Muscle of leg (tissue), 3 donors: ENCODE measurements at regions not wholly inside any gene's neighbourhood (a gene's known extent, or its start where the extent isn't known, plus 50 kb on each side); places are given as distances from the start of the nearest gene placed in this dataset.

Experiments
- DNase-seq: peaks from one replicate; pipeline ENCODE4 v3.0.0; 2013
- H3K27ac ChIP-seq: one replicate; pipeline ENCODE4 v1.5.1; 2013; ENCODE audit warnings: mild to moderate bottlenecking, low read length, control low read depth
- H3K27me3 ChIP-seq: one replicate; pipeline ENCODE4 v1.6.1; 2013; ENCODE audit warnings: low read length; ENCODE audit not compliant: control insufficient read depth, insufficient read depth
- H3K36me3 ChIP-seq: one replicate; pipeline ENCODE4 v1.6.1; 2013; ENCODE audit warnings: low read length; ENCODE audit not compliant: control insufficient read depth, insufficient read depth
- H3K4me1 ChIP-seq: one replicate; pipeline ENCODE4 v1.6.1; 2013; ENCODE audit warnings: low read length; ENCODE audit not compliant: control insufficient read depth, insufficient read depth
- H3K4me3 ChIP-seq: one replicate; pipeline ENCODE4 v1.5.1; 2013; ENCODE audit warnings: low read length, control low read depth
- H3K9me3 ChIP-seq: replicated peaks from 2 replicates; pipeline ENCODE4 v1.6.1; 2013; ENCODE audit warnings: low read depth, low read length; ENCODE audit not compliant: control insufficient read depth
- WGBS: methylation state at CpG from one replicate; pipeline ENCODE4 v1.1.5; 2013; ENCODE audit warnings: missing lambda C conversion rate; ENCODE audit not compliant: insufficient coverage; 5-methylcytosine and 5-hydroxymethylcytosine counted together

DNA sequence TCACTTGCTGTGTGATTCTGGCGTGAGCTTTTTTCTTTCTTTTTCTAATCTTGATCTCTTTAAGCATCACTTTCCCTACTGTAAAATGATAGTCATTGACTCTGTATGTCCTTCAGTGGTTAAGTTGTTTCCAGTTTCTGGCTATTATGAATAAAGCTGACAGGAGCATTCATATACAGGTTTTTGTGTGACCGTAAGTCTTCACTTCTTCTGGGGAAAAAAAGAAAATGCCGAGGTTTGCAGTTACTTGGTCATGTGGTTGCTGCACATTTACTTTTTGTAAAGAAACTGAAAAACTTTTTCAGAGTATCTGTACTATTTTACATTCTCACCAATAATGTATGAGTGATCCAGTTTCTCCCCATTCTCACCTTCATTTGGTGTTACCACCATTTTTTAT lies 247.4 kb upstream of the RBMS3 start:
- WGBS = no CpG with 5 or more reads among the region's 3 CpGs

DNA sequence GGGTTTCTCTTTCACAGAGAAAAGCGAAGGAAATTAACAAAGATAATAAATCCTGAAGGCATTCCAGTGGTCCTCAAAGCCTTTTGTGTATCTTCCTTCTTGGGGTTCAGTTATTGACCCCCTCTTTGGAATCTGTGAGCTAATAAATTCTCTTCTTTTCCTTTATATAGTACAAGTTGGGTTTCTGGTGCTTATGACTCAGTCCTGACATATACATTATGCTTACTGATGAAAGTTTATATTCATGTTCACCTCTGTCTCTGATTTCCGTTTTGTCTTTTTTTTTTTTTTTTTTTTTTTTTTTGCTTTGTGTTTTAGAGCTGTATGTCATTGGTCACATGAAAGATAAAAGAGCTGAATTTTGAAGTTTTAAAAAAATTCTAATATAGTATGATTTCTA lies 230.7 kb upstream of the RBMS3 start:
- no peaks in the 10 kb centered on the region for H3K9me3 ChIP-seq
- no peaks in the 10 kb centered on the region for H3K4me1 ChIP-seq
- H3K27me3 ChIP-seq = no peaks in the 10 kb centered on the region
- no peak overlapping the region for H3K4me3 ChIP-seq
- WGBS = no CpG with 5 or more reads among the region's 2 CpGs
- no peak overlapping the region for H3K27ac ChIP-seq
- no peak for DNase-seq
- no peaks in the 10 kb centered on the region for H3K36me3 ChIP-seq

More for the DNA sequence above, 247.4 kb upstream of the RBMS3 start:
- H3K4me1 ChIP-seq = no peaks in the 10 kb centered on the region
- no peak for DNase-seq
- H3K9me3 ChIP-seq = no peaks in the 10 kb centered on the region
- H3K27ac ChIP-seq = no peak overlapping the region
- H3K27me3 ChIP-seq = no peaks in the 10 kb centered on the region
- no peak overlapping the region for H3K4me3 ChIP-seq
- H3K36me3 ChIP-seq = no peaks in the 10 kb centered on the region

- no peak for DNase-seq
- Histone ChIP-seq H3K36me3 (no peaks in the 10 kb centered on the region), H3K4me3 (no peak overlapping the region), H3K27me3 (no peaks in the 10 kb centered on the region), H3K9me3 (peaks cover 14% of the 10 kb centered on the region), H3K27ac (no peak overlapping the region), H3K4me1 (no peaks in the 10 kb centered on the region)
Observed at GRCh38 chr3:29057326-29057725, 223.5 kb upstream of the RBMS3 start.

GRCh38 chr3:29064085-29064484 lies 216.8 kb upstream of the RBMS3 start:
- peak overlapping the region; percentile 43 for H3K27ac ChIP-seq
- H3K9me3 ChIP-seq = no peaks in the 10 kb centered on the region
- no peaks in the 10 kb centered on the region for H3K27me3 ChIP-seq
- peak; percentile 42 for DNase-seq
- no peaks in the 10 kb centered on the region for H3K36me3 ChIP-seq
- no peak overlapping the region for H3K4me3 ChIP-seq
- no CpG with 5 or more reads among the region's 1 CpG for WGBS
- peaks cover 3% of the 10 kb centered on the region for H3K4me1 ChIP-seq

DNA sequence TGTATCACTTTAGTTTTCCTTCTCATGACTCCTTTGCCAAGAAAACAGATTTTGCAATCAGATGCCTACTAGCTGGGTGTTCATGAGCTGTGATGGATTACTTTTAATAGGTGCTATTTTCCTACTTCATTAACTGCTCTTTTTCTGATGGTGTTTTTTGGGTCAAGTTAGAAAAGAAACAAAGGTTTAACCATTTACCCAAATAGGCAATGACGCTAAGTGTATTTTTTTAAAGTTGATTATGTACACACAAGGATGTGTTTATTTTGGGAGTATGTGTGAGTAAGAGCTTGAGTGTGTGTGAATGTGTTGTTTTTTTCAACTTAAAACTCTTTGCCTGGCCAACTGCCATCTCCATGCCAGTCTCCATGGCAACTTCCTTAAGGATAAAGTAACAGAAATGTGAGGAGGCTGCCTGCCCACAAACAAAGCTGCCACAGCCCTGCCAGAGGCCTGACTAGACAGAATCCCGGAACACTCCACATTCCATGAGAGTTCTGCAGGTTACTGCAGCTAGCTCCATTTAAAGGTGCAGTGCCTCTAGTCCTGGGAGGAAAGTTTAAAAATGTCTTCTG lies 215.6 kb upstream of the RBMS3 start:
- Histone ChIP-seq H3K4me3 (no peak overlapping the region), H3K9me3 (no peaks in the 10 kb centered on the region), H3K27me3 (no peaks in the 10 kb centered on the region), H3K27ac (peak overlapping the region; percentile 53), H3K36me3 (no peaks in the 10 kb centered on the region), H3K4me1 (peaks cover 3% of the 10 kb centered on the region)
- DNase-seq = peak; percentile 89
- WGBS = no CpG with 5 or more reads among the region's 2 CpGs

- H3K27ac ChIP-seq = no peak overlapping the region
- H3K27me3 ChIP-seq = no peaks in the 10 kb centered on the region
- peaks cover 3% of the 10 kb centered on the region for H3K4me1 ChIP-seq
- 100% methylated on average over 1 of the region's 4 CpGs for WGBS
- no peak overlapping the region for H3K4me3 ChIP-seq
- DNase-seq = no peak
- H3K36me3 ChIP-seq = no peaks in the 10 kb centered on the region
- H3K9me3 ChIP-seq = peaks cover 2% of the 10 kb centered on the region
Observed at GRCh38 chr3:29067007-29067406, 213.9 kb upstream of the RBMS3 start.

DNA sequence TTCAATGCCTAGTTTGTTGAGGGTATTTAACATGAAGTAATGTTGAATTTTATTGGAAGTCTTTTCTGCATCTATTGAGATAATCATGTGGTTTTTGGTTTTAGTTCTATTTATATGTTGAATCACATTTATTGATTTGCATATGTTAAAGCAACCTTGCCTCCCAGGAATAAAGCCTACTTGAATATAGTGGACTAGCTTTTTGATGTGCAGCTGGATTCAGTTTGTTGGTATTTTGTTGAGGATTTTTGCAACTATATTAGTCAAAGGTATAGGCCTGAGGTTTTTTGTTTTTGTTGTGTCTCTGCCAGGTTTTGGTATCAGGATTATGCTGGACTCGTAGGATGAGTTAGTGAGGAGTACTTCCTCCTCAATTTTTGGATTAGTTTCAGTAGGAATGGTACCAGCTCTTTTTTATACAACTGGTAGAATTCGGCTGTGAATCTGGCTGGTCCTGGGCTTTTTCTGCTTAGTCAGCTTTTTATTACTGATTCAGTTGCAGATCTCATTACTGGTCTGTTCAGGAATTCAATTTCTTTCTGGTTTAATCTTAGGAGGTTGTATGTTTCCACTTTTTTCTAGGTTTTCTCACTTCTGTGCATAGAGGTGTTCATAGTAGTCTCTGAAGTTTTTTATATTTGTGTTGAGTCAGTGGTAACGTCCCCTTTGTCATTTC lies 209.8 kb upstream of the RBMS3 start:
- Histone ChIP-seq H3K27ac (no peak overlapping the region), H3K4me3 (no peak overlapping the region), H3K9me3 (peaks cover 5% of the 10 kb centered on the region), H3K36me3 (no peaks in the 10 kb centered on the region), H3K27me3 (no peaks in the 10 kb centered on the region), H3K4me1 (no peaks in the 10 kb centered on the region)
- no peak for DNase-seq
- 100% methylated on average over 1 of the region's 3 CpGs for WGBS

DNA sequence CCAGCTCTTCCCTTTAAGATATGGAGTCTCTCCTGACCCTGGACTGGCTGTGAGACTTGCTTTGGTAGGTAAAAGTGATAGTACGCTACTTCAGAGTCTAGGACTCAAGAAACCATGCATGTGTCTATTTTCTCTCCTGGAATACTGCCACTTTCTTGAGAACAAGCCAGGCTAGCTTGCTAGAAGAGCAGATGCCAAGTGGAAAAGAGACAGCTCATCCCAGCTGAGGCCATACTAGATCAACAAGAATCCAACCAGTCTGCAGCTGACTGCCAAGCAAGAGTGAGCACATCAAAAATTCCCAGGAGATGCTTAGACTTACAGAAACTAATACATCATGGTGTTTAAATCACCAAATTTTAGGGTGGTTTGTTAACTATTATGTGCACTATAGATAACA lies 208.3 kb upstream of the RBMS3 start:
- Histone ChIP-seq H3K27ac (peak overlapping the region; percentile 20), H3K4me1 (no peaks in the 10 kb centered on the region), H3K9me3 (peaks cover 5% of the 10 kb centered on the region), H3K27me3 (no peaks in the 10 kb centered on the region), H3K4me3 (no peak overlapping the region), H3K36me3 (no peaks in the 10 kb centered on the region)
- peak; percentile 61 for DNase-seq
- WGBS = no CpG with 5 or more reads among the region's 1 CpG

GRCh38 chr3:29077356-29077755 lies 203.5 kb upstream of the RBMS3 start:
- no peak overlapping the region for H3K4me3 ChIP-seq
- DNase-seq = no peak
- no peaks in the 10 kb centered on the region for H3K4me1 ChIP-seq
- peaks cover 2% of the 10 kb centered on the region for H3K9me3 ChIP-seq
- H3K27ac ChIP-seq = no peak overlapping the region
- H3K27me3 ChIP-seq = no peaks in the 10 kb centered on the region
- no peaks in the 10 kb centered on the region for H3K36me3 ChIP-seq
- no CpG with 5 or more reads among the region's 2 CpGs for WGBS

GRCh38 chr3:29079358-29079757 lies 201.5 kb upstream of the RBMS3 start:
- Histone ChIP-seq H3K4me1 (no peaks in the 10 kb centered on the region), H3K36me3 (no peaks in the 10 kb centered on the region), H3K9me3 (no peaks in the 10 kb centered on the region), H3K27ac (no peak overlapping the region), H3K27me3 (no peaks in the 10 kb centered on the region), H3K4me3 (no peak overlapping the region)
- no peak for DNase-seq

GRCh38 chr3:29080967-29081366 lies 199.9 kb upstream of the RBMS3 start:
- Histone ChIP-seq H3K4me3 (no peak overlapping the region), H3K27me3 (no peaks in the 10 kb centered on the region), H3K27ac (no peak overlapping the region), H3K9me3 (no peaks in the 10 kb centered on the region), H3K4me1 (no peaks in the 10 kb centered on the region), H3K36me3 (no peaks in the 10 kb centered on the region)
- DNase-seq = no peak
